ENCODE measurements at regions not wholly inside any gene's neighbourhood (a gene's known extent, or its start where the extent isn't known, plus 50 kb on each side); places are given as distances from the start of the nearest gene placed in this dataset.

DNA sequence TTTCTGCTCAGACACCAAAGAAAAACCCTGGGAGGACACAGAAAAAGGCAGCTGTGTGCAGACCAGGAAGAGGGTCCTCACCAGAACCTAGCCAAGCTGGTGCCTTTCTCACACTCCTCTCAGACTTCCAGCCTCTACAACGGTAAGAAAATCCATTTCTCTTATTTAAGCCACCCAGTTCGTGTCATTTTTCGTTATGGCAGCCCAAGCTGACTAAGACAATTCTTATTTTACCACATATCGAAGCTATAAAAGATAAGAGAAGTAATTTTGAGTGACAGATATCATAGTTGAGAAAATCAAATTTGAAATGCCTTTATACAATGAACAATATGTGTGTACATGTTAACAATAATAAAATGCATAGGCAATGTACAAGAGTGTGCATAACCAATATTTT, 219.5 kb downstream of the CBLN2 start:
- TF ChIP-seq, protein P1, sequence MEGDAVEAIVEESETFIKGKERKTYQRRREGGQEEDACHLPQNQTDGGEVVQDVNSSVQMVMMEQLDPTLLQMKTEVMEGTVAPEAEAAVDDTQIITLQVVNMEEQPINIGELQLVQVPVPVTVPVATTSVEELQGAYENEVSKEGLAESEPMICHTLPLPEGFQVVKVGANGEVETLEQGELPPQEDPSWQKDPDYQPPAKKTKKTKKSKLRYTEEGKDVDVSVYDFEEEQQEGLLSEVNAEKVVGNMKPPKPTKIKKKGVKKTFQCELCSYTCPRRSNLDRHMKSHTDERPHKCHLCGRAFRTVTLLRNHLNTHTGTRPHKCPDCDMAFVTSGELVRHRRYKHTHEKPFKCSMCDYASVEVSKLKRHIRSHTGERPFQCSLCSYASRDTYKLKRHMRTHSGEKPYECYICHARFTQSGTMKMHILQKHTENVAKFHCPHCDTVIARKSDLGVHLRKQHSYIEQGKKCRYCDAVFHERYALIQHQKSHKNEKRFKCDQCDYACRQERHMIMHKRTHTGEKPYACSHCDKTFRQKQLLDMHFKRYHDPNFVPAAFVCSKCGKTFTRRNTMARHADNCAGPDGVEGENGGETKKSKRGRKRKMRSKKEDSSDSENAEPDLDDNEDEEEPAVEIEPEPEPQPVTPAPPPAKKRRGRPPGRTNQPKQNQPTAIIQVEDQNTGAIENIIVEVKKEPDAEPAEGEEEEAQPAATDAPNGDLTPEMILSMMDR (IDR thresholded peaks at IDR 0.05; ENCODE audit: unreplicated experiment in 3 of 3), result no peak
- no peaks in the 10 kb centered on the region for H3K36me3 Mint-ChIP-seq (ENCODE audit: low read depth)
- no peaks in the 10 kb centered on the region for H3K27me3 Mint-ChIP-seq (ENCODE audit: low read depth)
- H3K4me3 Mint-ChIP-seq, result no peak overlapping the region
- H3K9me3 Mint-ChIP-seq, result no peaks in the 10 kb centered on the region
- no peak overlapping the region for H3K27ac Mint-ChIP-seq
- no peaks in the 10 kb centered on the region for H3K4me1 Mint-ChIP-seq

- Mint-ChIP-seq H3K4me3 (no peak overlapping the region), H3K27ac (no peak overlapping the region), H3K36me3 (ENCODE audit: low read depth) (no peaks in the 10 kb centered on the region), H3K27me3 (ENCODE audit: low read depth) (peaks cover 4% of the 10 kb centered on the region), H3K4me1 (no peaks in the 10 kb centered on the region), H3K9me3 (no peaks in the 10 kb centered on the region)
- TF ChIP-seq, protein P1 (IDR thresholded peaks at IDR 0.05; ENCODE audit: unreplicated experiment in 3 of 3), result no peak
These were observed 227.6 kb downstream of the CBLN2 start for GRCh38 chr18:72316497-72316896.

DNA sequence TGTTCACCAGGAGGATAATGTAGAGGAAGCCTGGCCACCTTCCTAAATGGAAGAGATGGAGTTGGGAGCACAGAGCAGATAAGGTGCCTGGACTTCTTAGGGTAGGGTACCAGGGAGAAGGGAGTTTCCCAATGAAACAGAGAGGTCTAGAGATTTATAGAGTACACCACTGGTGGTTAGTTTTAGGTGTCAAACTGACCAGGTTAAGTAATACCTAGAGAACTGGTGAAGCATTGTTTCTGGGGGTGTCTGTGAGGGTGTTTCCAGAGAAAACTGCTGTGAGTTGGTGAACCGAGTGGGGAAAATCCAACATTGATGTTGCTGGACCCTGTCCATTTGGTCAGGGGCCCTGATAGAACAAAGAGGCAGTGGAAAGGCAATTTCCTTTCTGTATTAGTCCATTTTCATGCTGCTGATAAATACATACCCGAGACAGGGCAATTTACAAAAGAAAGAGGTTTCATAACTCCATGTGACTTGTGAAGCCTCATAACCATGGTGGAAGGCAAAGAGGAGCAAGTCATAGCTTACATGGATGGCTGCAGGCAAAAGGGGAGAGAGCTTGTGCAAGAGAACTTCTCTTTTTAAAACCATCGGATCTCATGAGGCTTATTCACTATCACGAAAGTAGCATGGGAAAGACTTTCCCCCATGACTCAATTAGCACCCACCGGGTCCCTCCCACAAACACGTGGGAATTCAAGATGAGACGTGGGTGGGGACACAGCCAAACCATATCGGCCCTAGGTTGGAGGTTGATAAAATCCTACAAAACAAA, 260.8 kb downstream of the CBLN2 start:
- peaks cover 4% of the 10 kb centered on the region for H3K27me3 Mint-ChIP-seq (ENCODE audit: low read depth)
- H3K27ac Mint-ChIP-seq, result no peak overlapping the region
- no peak overlapping the region for H3K4me3 Mint-ChIP-seq
- H3K36me3 Mint-ChIP-seq (ENCODE audit: low read depth), result no peaks in the 10 kb centered on the region
- no peaks in the 10 kb centered on the region for H3K4me1 Mint-ChIP-seq
- no peaks in the 10 kb centered on the region for H3K9me3 Mint-ChIP-seq
- TF ChIP-seq, protein P1 (IDR thresholded peaks at IDR 0.05; ENCODE audit: unreplicated experiment in 3 of 3), result no peak

- Mint-ChIP-seq H3K27ac (no peak overlapping the region), H3K4me1 (no peaks in the 10 kb centered on the region), H3K9me3 (peaks cover 17% of the 10 kb centered on the region), H3K27me3 (ENCODE audit: low read depth) (no peaks in the 10 kb centered on the region), H3K4me3 (no peak overlapping the region), H3K36me3 (ENCODE audit: low read depth) (no peaks in the 10 kb centered on the region)
- TF ChIP-seq, protein P1 (IDR thresholded peaks at IDR 0.05; ENCODE audit: unreplicated experiment in 3 of 3), result no peak
These were observed 271.1 kb downstream of the CBLN2 start for GRCh38 chr18:72273025-72273424.

DNA sequence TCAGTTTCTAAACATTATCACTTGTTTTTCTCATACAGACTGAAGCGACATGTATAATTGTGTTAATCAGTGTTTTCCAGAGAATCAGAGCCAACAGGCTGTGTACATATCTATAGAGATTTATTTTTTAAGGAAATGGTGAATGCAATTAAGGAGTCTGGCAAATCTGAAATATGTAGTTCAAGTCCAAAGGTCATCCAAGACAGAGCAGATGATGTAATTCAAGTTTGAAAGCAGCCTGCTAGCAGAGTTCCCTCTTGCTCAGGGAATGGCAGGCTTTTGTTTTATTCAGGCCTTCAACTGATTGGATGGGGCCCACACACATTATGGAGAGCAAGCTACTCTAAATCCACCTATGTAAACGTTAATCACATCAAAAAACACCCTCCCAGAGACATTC, 282.6 kb downstream of the CBLN2 start:
- H3K4me1 Mint-ChIP-seq, result peaks cover 5% of the 10 kb centered on the region
- no peaks in the 10 kb centered on the region for H3K36me3 Mint-ChIP-seq (ENCODE audit: low read depth)
- H3K9me3 Mint-ChIP-seq, result no peaks in the 10 kb centered on the region
- no peak overlapping the region for H3K4me3 Mint-ChIP-seq
- TF ChIP-seq, protein P1 (IDR thresholded peaks at IDR 0.05; ENCODE audit: unreplicated experiment in 3 of 3), result no peak
- H3K27ac Mint-ChIP-seq, result peak overlapping the region in 2 of 3 experiments; percentile 23 to 67
- H3K27me3 Mint-ChIP-seq (ENCODE audit: low read depth), result peaks cover 3% of the 10 kb centered on the region

DNA sequence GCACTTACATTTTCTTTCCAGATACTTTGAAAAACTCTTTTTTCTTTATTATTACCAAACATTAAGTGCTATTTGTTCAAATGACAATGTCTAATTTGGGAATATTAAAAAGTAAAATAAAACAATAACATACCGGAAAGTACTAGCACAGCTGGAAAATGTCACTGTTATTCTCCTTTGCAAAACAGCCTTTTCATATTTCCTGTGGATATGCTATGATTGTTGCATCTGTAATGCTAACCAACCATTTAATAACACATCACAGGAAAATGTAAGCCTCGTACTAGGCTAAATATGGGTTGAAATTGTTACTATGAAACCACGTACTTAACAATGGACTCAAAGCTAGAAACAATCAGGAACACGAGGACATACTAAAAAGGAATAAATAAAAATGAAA, 298.1 kb downstream of the CBLN2 start:
- TF ChIP-seq, protein P1 (IDR thresholded peaks at IDR 0.05; ENCODE audit: unreplicated experiment in 3 of 3), result no peak
- H3K9me3 Mint-ChIP-seq, result peaks cover 3% of the 10 kb centered on the region

More for the DNA sequence above, 298.1 kb downstream of the CBLN2 start:
- H3K27me3 Mint-ChIP-seq (ENCODE audit: low read depth), result no peaks in the 10 kb centered on the region
- no peaks in the 10 kb centered on the region for H3K4me1 Mint-ChIP-seq
- H3K4me3 Mint-ChIP-seq, result no peak overlapping the region
- H3K36me3 Mint-ChIP-seq (ENCODE audit: low read depth), result no peaks in the 10 kb centered on the region
- peak overlapping the region in 1 of 3 experiments; percentile 60 for H3K27ac Mint-ChIP-seq
